Kidney epithelial cell (primary cell): ENCODE measurements at regions not wholly inside any gene's neighbourhood (a gene's known extent, or its start where the extent isn't known, plus 50 kb on each side); places are given as distances from the start of the nearest gene placed in this dataset.

Experiments
- DNase-seq: peaks from one replicate; pipeline ENCODE4 v3.0.0-alpha.2; 2010; ENCODE audit warnings: low read depth
- H3K27me3 ChIP-seq: 2 replicates; pipeline ENCODE4 v1.6.0; 2011; ENCODE audit warnings: low read length; ENCODE audit not compliant: control insufficient read depth, insufficient read depth
- H3K36me3 ChIP-seq: 2 replicates; pipeline ENCODE4 v1.5.1; 2011; ENCODE audit warnings: low read length; ENCODE audit not compliant: control insufficient read depth, insufficient read depth
- H3K4me3 ChIP-seq: 2 replicates; pipeline ENCODE4 v1.5.1; 2011; ENCODE audit warnings: low read depth, mild to moderate bottlenecking, control low read depth, low read length
- TF ChIP-seq, protein P1 (sequence below): IDR thresholded peaks from 2 replicates; pipeline ENCODE4 v1.5.1; 2011; ENCODE audit warnings: mild to moderate bottlenecking, moderate library complexity, low read length, control low read depth, inconsistent platforms; ENCODE audit not compliant: insufficient read depth, poor library complexity, severe bottlenecking

DNA sequence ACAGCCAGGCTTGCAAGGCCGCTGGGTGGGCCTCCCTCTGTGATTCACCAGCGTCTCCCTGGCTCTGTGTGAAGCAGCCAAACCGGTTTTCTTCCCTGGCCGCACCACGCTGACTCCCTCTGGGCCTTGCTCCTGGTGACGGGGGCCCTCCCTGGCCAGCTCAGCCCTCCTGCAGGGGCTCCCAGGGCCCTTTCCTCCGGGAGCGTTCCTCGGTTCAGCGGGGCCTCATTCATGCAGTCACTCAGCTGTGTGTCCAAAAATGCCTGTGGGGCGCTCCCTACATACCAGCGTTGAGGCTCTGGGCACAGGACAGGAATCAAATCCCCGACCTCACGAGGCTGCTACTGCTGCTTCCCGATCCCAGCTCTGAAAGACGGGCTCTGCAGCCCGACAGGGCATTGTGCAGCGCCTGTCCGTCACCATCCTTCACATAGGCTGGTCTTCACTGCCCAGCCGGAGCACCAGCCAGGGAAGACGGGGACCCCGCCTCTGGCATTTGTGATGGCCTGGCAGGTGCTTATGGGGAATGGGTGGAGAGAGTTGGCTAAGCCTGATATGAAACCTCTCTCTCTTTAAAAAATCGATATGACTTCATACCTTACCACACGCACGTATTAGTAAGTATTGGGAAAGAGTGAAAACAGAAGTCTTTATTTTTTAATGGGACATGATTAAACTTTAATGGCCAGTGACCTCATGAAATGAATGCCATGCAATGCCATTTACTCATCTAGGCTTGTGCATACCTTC lies 110.0 kb upstream of the SHH start:
- peak; percentile 28 for DNase-seq
- Histone ChIP-seq H3K36me3 (no peaks in the 10 kb centered on the region), H3K27me3 (no peaks in the 10 kb centered on the region), H3K4me3 (no peak overlapping the region)
- TF ChIP-seq, protein P1, sequence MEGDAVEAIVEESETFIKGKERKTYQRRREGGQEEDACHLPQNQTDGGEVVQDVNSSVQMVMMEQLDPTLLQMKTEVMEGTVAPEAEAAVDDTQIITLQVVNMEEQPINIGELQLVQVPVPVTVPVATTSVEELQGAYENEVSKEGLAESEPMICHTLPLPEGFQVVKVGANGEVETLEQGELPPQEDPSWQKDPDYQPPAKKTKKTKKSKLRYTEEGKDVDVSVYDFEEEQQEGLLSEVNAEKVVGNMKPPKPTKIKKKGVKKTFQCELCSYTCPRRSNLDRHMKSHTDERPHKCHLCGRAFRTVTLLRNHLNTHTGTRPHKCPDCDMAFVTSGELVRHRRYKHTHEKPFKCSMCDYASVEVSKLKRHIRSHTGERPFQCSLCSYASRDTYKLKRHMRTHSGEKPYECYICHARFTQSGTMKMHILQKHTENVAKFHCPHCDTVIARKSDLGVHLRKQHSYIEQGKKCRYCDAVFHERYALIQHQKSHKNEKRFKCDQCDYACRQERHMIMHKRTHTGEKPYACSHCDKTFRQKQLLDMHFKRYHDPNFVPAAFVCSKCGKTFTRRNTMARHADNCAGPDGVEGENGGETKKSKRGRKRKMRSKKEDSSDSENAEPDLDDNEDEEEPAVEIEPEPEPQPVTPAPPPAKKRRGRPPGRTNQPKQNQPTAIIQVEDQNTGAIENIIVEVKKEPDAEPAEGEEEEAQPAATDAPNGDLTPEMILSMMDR, result no peak

DNA sequence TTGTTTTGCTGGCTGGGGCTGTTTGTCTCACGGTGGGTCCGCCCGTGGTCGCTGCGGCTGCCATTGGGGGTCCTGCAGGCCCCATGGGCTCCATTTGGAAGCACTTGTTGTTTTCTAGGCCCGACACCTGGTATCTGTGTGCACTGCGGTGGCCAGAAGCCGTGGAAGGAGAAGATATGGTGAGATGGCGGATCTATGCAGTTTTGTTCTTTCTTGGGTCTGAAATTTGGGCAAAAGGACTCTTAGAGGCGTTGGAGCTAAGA lies 109.5 kb upstream of the SHH start:
- TF ChIP-seq, protein P1, result no peak
- H3K27me3 ChIP-seq, result no peaks in the 10 kb centered on the region
- no peak overlapping the region for H3K4me3 ChIP-seq
- no peak for DNase-seq
- no peaks in the 10 kb centered on the region for H3K36me3 ChIP-seq

DNA sequence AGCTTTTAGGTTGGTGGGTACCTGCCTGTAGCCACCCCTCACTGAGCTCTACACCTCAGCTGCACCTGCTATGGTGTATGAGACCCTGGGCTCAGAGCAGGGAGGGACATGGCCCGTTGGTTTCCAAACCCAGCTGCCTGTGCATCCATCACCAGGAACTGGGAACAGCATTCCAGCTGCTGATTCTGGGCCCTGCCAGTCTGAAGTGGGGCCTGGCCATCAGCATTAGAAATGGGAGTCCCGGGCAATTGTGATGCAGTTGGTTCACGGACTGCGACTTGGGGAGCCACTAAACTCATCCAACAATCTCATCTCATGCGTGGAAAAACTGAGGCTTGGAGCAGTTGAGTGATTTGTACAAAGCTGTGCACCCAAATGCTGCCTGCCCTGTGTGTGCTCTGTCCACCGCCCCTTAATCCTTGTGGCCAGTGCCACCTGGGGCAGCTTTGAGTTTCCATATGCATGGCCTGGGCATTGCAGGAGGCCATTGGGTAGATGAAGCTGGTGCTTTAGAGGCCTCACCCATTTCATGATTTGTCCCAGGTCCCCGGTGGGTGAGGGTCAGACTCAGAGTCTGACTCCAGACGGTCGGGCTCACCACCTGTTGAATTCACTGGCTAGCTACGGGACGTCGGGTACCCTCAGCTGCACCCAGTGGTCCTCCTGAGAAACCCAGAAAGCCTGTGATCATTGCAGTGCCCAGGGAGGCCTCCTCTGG lies 109.0 kb upstream of the SHH start:
- no peak for DNase-seq
- H3K27me3 ChIP-seq, result no peaks in the 10 kb centered on the region
- no peaks in the 10 kb centered on the region for H3K36me3 ChIP-seq
- no peak overlapping the region for H3K4me3 ChIP-seq
- TF ChIP-seq, protein P1, result no peak

DNA sequence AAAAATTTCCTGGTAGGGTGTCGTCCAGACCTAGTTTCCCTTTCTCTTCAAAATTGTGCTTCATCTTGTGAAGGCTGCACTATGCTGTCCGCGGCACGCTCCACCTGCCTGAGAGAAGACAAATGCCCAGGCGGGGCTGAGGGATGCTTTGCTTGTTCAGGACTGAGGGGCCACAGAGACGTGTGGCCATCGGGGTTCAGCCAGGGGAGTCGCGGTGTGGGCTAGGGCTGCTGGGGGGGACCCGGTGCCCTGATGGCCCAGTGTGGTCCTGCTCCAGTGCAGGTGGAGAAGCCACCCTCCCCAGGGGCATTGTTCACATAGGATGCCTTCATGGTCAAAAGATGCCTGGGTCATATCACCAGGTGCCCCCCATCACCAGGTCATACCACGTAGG lies 107.8 kb upstream of the SHH start:
- TF ChIP-seq, protein P1, result no peak
- Histone ChIP-seq H3K4me3 (no peak overlapping the region), H3K27me3 (no peaks in the 10 kb centered on the region)

DNA sequence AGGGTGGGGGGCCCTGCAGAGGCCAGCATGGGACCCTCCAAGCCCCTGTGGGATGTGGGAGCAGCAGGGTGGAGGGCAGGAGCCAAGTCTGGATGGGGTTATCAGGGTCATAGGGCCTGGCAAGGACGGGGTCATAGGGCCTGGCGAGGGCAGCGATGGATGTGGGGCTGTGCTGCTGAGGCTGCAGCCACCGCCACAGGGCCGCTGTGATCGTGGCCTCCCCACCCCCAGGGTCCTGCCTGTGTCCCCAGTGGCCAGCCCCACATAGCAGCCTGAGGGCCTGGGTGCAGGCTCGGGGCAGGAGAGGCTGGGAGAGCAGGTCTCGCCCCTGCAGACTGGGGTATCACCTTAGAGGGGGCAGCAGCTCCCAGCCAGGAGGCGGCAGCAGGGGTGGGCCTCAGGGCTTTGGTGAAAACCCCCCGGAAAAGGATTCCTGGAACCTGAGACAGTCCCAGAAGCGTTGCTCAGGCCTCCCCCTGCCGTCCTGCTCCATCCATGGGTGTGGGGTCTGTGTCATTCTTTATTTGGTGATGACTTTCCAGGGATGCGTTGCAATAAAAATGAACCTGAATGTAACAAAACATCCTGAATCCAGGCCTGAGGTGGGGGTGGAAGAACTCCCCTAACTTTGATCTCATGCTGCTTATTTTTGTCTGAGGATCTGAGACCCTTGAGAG lies 107.3 kb upstream of the SHH start:
- TF ChIP-seq, protein P1, result no peak
- DNase-seq, result no peak
- no peaks in the 10 kb centered on the region for H3K27me3 ChIP-seq
- no peak overlapping the region for H3K4me3 ChIP-seq
- no peaks in the 10 kb centered on the region for H3K36me3 ChIP-seq

More for the DNA sequence above, 107.8 kb upstream of the SHH start:
- no peak for DNase-seq
- H3K36me3 ChIP-seq, result no peaks in the 10 kb centered on the region
